CD4-positive, CD25-positive, alpha-beta regulatory T cell (primary cell): ENCODE measurements at regions not wholly inside any gene's neighbourhood (a gene's known extent, or its start where the extent isn't known, plus 50 kb on each side); places are given as distances from the start of the nearest gene placed in this dataset.
A peak's percentile ranks its signal among the peaks of the same experiment; 100 is the strongest.
"Not testable (repeated sequence)": the region's sequence is repeated elsewhere in the genome, so short reads cannot be mapped to it uniquely, and the experiment has no call there.

Source experiments
- ATAC-seq, 2 donors: fragments of 150-1000 bp; cut with Tn5 transposase; one replicate each; pipeline ENCODE4 v1.10.0; 2021; ENCODE audit warnings: low read depth in 2 of 2, moderate number of reproducible peaks in 2 of 2, moderate library complexity in 1 of 2
- DNase-seq, 3 donors: peaks; one replicate each; pipeline versions ENCODE4 v3.0.0 to v3.0.0-alpha.2; 2012 to 2022; ENCODE audit warnings: mixed read lengths in 1 of 3
- H3K27ac ChIP-seq: one replicate; pipeline ENCODE4 v1.7.0; 2013; ENCODE audit warnings: mild to moderate bottlenecking, low read length; ENCODE audit not compliant: insufficient read depth, poor library complexity, severe bottlenecking
- H3K27me3 ChIP-seq: one replicate; pipeline ENCODE4 v1.7.0; 2013; ENCODE audit warnings: low read length; ENCODE audit not compliant: control insufficient read depth, insufficient read depth
- H3K36me3 ChIP-seq: one replicate; pipeline ENCODE4 v1.7.0; 2013; ENCODE audit warnings: mild to moderate bottlenecking, low read length, moderate library complexity; ENCODE audit not compliant: control insufficient read depth, insufficient read depth
- H3K4me1 ChIP-seq: 2 replicates; pipeline ENCODE4 v1.7.0; 2013; ENCODE audit warnings: mild to moderate bottlenecking, low read length; ENCODE audit not compliant: insufficient read depth, control insufficient read depth, poor library complexity, severe bottlenecking
- H3K4me3 ChIP-seq: one replicate; pipeline ENCODE4 v1.7.0; 2013; ENCODE audit warnings: low read depth, mild to moderate bottlenecking, low read length, moderate library complexity
- H3K9me3 ChIP-seq, 2 experiments: 1 replicate in 1 of 2; 2 replicates in 1 of 2; pipeline ENCODE4 v1.7.0; 2013; ENCODE audit warnings: low read length in 2 of 2, mild to moderate bottlenecking in 1 of 2, moderate library complexity in 1 of 2; ENCODE audit not compliant: control insufficient read depth in 2 of 2
- H3K27ac Mint-ChIP-seq, 3 donors: one replicate each; pipeline ENCODE4 v1.8.0; 2020 to 2022; ENCODE audit warnings: mild to moderate bottlenecking in 3 of 3, mixed read lengths in 3 of 3, moderate library complexity in 2 of 3
- H3K27me3 Mint-ChIP-seq: one replicate; pipeline ENCODE4 v1.8.0; 2022; ENCODE audit warnings: mild to moderate bottlenecking, mixed read lengths
- H3K36me3 Mint-ChIP-seq: one replicate; pipeline ENCODE4 v1.8.0; 2020; ENCODE audit warnings: mixed read lengths
- H3K4me1 Mint-ChIP-seq, 4 donors: one replicate each; pipeline ENCODE4 v1.8.0; 2020 to 2022; ENCODE audit warnings: mixed read lengths in 4 of 4, mild to moderate bottlenecking in 1 of 4
- H3K4me3 Mint-ChIP-seq, 4 donors: one replicate each; pipeline ENCODE4 v1.8.0; 2020 to 2022; ENCODE audit warnings: mild to moderate bottlenecking in 4 of 4, mixed read lengths in 4 of 4, moderate library complexity in 3 of 4
- H3K9me3 Mint-ChIP-seq, 7 donors: one replicate each; pipeline ENCODE4 v1.8.0; 2020 to 2022; ENCODE audit warnings: mixed read lengths in 7 of 7, mild to moderate bottlenecking in 3 of 7, moderate library complexity in 2 of 7

DNA sequence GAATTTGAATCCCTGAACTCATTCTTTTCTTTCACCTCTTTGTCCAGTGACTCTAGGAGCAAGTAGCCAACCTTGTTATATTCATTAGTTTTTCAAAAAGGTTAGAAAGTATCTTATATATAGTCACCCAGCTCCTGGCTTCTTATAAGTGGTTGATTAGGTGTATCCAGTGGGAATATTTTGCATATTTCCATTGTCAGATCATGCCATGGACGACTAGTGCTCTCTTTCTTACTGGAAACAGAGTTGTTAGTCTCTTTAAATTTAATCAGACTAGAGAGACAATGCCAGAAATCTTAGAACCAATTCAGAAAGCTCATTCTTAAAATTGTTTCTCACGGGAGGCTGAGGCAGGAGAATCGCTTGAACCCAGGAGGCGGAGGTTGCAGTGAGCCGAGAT lies 73.4 kb downstream of the CHRD start:
- H3K27me3 Mint-ChIP-seq: peaks cover 8% of the 10 kb centered on the region
- H3K36me3 ChIP-seq: no peaks in the 10 kb centered on the region
- H3K4me1 Mint-ChIP-seq: no peaks in the 10 kb centered on the region
- DNase-seq (no peak), ATAC-seq (no peak)
- H3K27ac ChIP-seq: no peak overlapping the region
- no peaks in the 10 kb centered on the region for H3K9me3 ChIP-seq
- H3K36me3 Mint-ChIP-seq: no peaks in the 10 kb centered on the region
- no peak overlapping the region for H3K4me3 ChIP-seq
- no peak overlapping the region for H3K27ac Mint-ChIP-seq
- H3K4me3 Mint-ChIP-seq: no peak overlapping the region
- no peaks in the 10 kb centered on the region for H3K27me3 ChIP-seq
- peaks cover 0 to 2% (median 0%) of the 10 kb centered on the region in 7 donors for H3K9me3 Mint-ChIP-seq
- H3K4me1 ChIP-seq: no peaks in the 10 kb centered on the region

DNA sequence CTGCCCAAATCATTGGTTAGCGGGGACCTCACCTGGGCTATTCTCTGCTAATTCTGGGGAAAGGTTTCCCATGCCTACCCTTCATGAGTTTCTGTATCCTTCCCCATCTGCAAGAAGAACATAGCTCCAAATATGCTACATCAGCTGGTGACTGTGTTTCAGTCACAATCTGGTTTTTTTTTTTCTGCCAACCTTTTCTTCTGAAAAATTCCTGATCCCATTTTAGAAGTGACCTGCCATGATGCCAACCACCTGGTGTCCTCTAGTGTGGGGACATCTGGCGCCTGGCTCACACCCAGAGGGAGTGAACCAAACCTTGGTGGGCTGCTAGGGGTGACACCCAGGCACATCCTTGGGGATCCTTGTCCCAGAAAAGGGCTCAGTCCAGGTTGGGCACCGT lies 76.1 kb downstream of the CHRD start:
- Histone ChIP-seq H3K4me3 (no peak overlapping the region), H3K27me3 (no peaks in the 10 kb centered on the region), H3K4me1 (no peaks in the 10 kb centered on the region), H3K36me3 (no peaks in the 10 kb centered on the region), H3K27ac (no peak overlapping the region), H3K9me3 (no peaks in the 10 kb centered on the region)
- Mint-ChIP-seq H3K36me3 (no peaks in the 10 kb centered on the region), H3K4me1 (no peaks in the 10 kb centered on the region), H3K27me3 (peaks cover 8% of the 10 kb centered on the region), H3K4me3 (no peak overlapping the region), H3K27ac (no peak overlapping the region), H3K9me3 (peaks cover 0 to 2% (median 0%) of the 10 kb centered on the region in 7 donors)
- DNase-seq (no peak), ATAC-seq (no peak)

DNA sequence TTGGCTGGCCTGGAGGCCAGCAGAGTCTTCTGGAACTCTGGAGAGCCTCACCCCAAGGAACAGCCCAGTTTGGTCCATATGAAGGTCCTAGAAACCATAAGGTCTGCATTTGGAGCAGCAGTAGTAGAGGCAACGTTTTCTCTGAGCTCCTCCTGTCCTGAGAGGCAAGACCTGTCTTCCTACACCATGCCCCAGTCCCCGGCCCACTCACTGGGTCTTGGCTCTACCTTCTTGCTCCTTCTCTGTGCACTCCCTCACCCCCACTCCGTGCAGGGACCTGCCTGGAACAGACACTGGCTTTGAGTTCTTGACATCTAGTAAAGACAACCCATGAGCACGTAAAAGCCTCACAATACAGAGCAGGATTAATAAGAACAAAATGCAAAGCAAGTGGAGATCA lies 76.6 kb downstream of the CHRD start:
- DNase-seq: no peak
- Histone ChIP-seq H3K4me3 (no peak overlapping the region), H3K36me3 (no peaks in the 10 kb centered on the region), H3K27me3 (no peaks in the 10 kb centered on the region), H3K27ac (no peak overlapping the region), H3K4me1 (no peaks in the 10 kb centered on the region), H3K9me3 (no peaks in the 10 kb centered on the region)
- H3K4me1 Mint-ChIP-seq: no peaks in the 10 kb centered on the region
- H3K4me3 Mint-ChIP-seq: no peak overlapping the region
- ATAC-seq: no peak
- H3K27me3 Mint-ChIP-seq: peaks cover 10% of the 10 kb centered on the region
- H3K9me3 Mint-ChIP-seq: peaks cover 0 to 2% (median 0%) of the 10 kb centered on the region in 7 donors
- peak overlapping the region in 1 of 3 donors; percentile 2 for H3K27ac Mint-ChIP-seq
- no peaks in the 10 kb centered on the region for H3K36me3 Mint-ChIP-seq

DNA sequence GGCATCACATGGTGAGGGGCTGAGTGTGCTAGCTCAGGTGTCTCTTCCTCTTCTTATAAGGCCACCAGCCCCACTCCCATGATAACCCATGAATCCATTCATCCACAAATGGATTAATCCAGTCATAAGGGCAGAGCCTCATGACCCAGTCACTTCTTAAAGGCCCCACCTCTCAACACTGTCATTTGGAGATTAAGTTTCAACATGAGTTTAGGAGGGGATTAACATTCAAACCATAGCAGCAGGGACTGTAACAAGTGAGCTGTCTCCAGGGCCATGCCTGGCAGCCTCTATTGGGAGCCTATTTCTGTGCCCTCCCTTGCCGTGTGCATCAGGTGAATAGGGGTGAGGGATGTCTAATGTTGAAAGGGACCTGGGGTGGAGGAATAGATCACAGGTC lies 77.5 kb downstream of the CHRD start:
- no peak overlapping the region for H3K27ac ChIP-seq
- no peak overlapping the region for H3K4me3 ChIP-seq
- Mint-ChIP-seq H3K9me3 (peaks cover 0 to 2% (median 0%) of the 10 kb centered on the region in 7 donors), H3K27ac (no peak overlapping the region), H3K36me3 (no peaks in the 10 kb centered on the region), H3K27me3 (peaks cover 15% of the 10 kb centered on the region), H3K4me3 (no peak overlapping the region), H3K4me1 (no peaks in the 10 kb centered on the region)
- DNase-seq: no peak
- no peaks in the 10 kb centered on the region for H3K27me3 ChIP-seq
- H3K4me1 ChIP-seq: no peaks in the 10 kb centered on the region
- H3K9me3 ChIP-seq: no peaks in the 10 kb centered on the region
- ATAC-seq: no peak
- H3K36me3 ChIP-seq: no peaks in the 10 kb centered on the region

DNA sequence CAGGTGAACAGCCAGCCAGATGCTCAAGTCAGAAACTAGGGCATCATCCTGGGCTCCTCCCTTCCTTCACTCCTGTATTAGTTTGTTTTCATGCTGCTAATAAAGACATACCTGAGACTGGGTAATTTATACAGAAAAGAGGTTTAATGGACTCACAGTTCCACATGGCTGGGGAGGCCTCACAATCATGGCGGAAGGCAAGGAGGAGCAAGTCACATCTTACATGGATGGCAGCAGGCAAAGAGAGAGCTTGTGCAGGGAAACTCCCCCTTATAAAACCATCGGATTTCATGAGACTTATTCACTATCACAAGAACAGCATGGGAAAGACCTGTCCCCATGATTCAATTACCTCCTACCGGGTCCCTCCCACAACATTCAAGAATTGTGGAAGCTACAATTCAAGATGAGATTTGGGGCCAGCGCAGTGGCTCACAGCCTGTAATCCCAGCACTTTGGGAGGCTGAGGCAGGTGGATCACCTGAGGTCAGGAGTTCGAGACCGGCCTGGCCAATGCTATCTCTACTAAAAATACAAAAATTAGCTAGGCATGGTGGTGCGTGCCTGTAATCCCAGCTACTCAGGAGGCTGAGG lies 78.0 kb downstream of the CHRD start:
- H3K27me3 ChIP-seq, DNase-seq, H3K27ac ChIP-seq, H3K36me3 Mint-ChIP-seq, H3K36me3 ChIP-seq, H3K4me3 Mint-ChIP-seq, H3K9me3 ChIP-seq, H3K27ac Mint-ChIP-seq, H3K9me3 Mint-ChIP-seq, H3K4me3 ChIP-seq, H3K4me1 ChIP-seq, H3K4me1 Mint-ChIP-seq, ATAC-seq: not testable (repeated sequence)
- H3K27me3 Mint-ChIP-seq: peaks cover 14% of the 10 kb centered on the region

DNA sequence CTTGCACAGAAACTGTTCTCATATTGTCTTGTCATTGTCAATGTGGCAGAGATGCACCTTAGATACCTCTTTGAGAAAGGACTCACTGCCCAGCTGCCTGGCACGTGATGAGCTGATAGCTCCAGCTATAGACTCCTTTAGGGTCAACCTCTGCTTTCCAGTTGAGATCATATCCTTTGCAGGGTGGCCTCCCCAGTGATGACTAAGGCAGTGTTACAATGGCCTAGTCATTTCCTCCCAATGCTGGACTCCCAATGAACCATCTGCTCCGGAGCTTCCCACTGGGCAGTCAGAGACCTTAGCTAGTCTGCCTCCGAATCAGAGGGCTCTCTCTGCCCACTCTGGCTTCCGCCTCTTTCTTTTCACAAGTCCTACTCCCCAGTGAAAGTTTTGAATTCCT lies 79.5 kb downstream of the CHRD start:
- DNase-seq: no peak
- Mint-ChIP-seq H3K27ac (no peak overlapping the region), H3K27me3 (peaks cover 19% of the 10 kb centered on the region), H3K9me3 (peaks cover 0 to 2% (median 0%) of the 10 kb centered on the region in 7 donors), H3K4me3 (no peak overlapping the region), H3K36me3 (no peaks in the 10 kb centered on the region), H3K4me1 (no peaks in the 10 kb centered on the region)
- Histone ChIP-seq H3K36me3 (no peaks in the 10 kb centered on the region), H3K4me1 (no peaks in the 10 kb centered on the region), H3K27me3 (no peaks in the 10 kb centered on the region), H3K4me3 (no peak overlapping the region), H3K27ac (no peak overlapping the region), H3K9me3 (no peaks in the 10 kb centered on the region)
- no peak for ATAC-seq

DNA sequence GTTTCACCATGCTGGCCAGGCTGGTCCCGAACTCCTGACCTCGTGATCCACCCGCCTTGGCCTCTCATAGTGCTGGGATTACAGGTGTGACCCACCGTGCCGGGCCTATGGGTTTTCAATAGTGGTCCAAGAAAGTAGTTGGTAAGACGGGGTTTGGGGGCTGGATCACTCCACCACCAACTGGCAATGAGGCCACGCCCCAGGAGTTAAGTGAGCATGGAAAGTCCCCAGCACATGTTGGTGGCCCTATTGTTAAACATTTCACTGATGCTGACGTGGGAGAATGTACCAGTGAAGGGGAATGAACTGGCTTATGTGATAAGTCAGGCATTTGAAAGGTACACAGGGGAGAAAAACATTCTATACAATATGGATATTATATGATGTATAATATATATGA lies 80.4 kb downstream of the CHRD start:
- Histone ChIP-seq H3K27ac (no peak overlapping the region), H3K36me3 (no peaks in the 10 kb centered on the region), H3K4me1 (no peaks in the 10 kb centered on the region), H3K4me3 (no peak overlapping the region), H3K27me3 (no peaks in the 10 kb centered on the region), H3K9me3 (no peaks in the 10 kb centered on the region)
- H3K4me3 Mint-ChIP-seq: peak overlapping the region in 1 of 4 donors; percentile 82
- peaks cover 23% of the 10 kb centered on the region for H3K27me3 Mint-ChIP-seq
- ATAC-seq (no peak), DNase-seq (no peak)
- H3K9me3 Mint-ChIP-seq: peaks cover 0 to 2% (median 0%) of the 10 kb centered on the region in 7 donors
- H3K27ac Mint-ChIP-seq: no peak overlapping the region
- no peaks in the 10 kb centered on the region for H3K36me3 Mint-ChIP-seq
- H3K4me1 Mint-ChIP-seq: no peaks in the 10 kb centered on the region

DNA sequence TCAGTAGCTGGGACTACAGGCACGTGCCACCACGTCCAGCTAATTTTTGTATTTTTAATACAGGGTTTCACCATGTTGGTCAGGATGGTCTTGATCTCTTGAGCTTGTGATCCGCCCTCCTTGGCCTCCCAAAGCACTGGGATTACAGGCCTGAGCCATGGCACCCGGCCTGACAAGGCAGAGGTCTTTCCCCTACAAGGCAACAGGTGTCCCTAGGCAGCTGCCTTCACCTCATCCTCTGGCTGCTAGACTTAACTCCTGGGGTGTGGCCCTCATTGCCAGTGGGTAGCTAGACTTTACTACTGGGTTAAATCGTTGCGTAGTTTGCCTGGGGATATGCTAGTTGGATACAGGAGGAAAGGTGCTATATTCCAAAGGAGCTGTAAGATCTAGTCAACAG lies 81.4 kb downstream of the CHRD start:
- no peaks in the 10 kb centered on the region for H3K36me3 ChIP-seq
- H3K4me3 ChIP-seq: no peak overlapping the region
- H3K4me1 Mint-ChIP-seq: no peaks in the 10 kb centered on the region
- peaks cover 31% of the 10 kb centered on the region for H3K27me3 Mint-ChIP-seq
- no peaks in the 10 kb centered on the region for H3K36me3 Mint-ChIP-seq
- H3K27ac ChIP-seq: no peak overlapping the region
- H3K27me3 ChIP-seq: no peaks in the 10 kb centered on the region
- no peak overlapping the region for H3K27ac Mint-ChIP-seq
- no peaks in the 10 kb centered on the region for H3K9me3 ChIP-seq
- no peak overlapping the region for H3K4me3 Mint-ChIP-seq
- ATAC-seq (no peak), DNase-seq (no peak)
- H3K9me3 Mint-ChIP-seq: peaks cover 0 to 2% (median 0%) of the 10 kb centered on the region in 7 donors
- no peaks in the 10 kb centered on the region for H3K4me1 ChIP-seq
